ENCODE measurements at regions not wholly inside any gene's neighbourhood (a gene's known extent, or its start where the extent isn't known, plus 50 kb on each side); places are given as distances from the start of the nearest gene placed in this dataset.

DNA sequence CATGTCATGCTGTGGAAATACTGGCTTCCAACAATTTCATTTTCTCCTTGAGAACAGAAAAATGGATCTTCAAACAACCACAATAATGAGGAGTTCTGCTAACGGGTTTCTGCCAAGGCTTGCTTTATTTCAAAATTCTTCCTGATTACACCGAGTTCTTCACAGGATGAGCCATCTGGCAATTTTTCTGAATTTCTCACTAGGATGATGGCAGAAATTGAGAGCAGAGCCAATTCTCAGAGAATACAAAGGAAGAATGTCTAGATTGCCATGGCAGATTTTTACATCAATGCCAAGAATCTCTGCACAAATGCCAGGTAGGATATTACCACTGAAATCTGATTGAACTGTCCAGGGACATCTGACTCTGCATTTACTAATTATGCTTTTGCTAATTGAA is 619.0 kb upstream of the CHRM3 start:
- Mint-ChIP-seq H3K27me3 (no peaks in the 10 kb centered on the region), H3K36me3 (ENCODE audit: insufficient read depth) (no peaks in the 10 kb centered on the region), H3K4me1 (ENCODE audit: low read depth) (no peaks in the 10 kb centered on the region), H3K9me3 (ENCODE audit: low read depth) (peaks cover 19% of the 10 kb centered on the region), H3K27ac (no peak overlapping the region), H3K4me3 (ENCODE audit: low read depth) (no peak overlapping the region)
- no peak for DNase-seq (ENCODE audit: low spot score, unreplicated experiment)
- TF ChIP-seq, protein P1, sequence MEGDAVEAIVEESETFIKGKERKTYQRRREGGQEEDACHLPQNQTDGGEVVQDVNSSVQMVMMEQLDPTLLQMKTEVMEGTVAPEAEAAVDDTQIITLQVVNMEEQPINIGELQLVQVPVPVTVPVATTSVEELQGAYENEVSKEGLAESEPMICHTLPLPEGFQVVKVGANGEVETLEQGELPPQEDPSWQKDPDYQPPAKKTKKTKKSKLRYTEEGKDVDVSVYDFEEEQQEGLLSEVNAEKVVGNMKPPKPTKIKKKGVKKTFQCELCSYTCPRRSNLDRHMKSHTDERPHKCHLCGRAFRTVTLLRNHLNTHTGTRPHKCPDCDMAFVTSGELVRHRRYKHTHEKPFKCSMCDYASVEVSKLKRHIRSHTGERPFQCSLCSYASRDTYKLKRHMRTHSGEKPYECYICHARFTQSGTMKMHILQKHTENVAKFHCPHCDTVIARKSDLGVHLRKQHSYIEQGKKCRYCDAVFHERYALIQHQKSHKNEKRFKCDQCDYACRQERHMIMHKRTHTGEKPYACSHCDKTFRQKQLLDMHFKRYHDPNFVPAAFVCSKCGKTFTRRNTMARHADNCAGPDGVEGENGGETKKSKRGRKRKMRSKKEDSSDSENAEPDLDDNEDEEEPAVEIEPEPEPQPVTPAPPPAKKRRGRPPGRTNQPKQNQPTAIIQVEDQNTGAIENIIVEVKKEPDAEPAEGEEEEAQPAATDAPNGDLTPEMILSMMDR (IDR thresholded peaks at IDR 0.05; ENCODE audit: unreplicated experiment) = no peak

DNA sequence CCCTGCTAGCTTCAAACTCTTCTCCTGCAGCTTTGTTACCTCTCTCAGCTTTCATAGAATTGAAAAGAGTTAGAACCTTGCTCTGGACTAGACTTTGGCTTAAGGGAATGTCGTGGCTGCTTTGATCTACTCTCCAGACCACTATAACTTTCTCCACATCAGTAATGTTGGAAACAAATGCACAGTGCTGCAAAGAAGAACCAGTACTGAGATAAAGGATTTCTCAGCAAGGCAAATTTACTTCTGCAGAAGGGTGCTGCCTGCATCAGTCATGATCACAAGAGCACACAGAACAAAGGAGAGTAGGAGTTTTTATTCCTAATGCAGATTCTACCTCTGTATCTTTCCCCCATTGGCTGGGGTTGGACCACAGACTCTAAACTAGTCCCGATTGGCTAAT is 621.6 kb upstream of the CHRM3 start:
- Mint-ChIP-seq H3K27ac (no peak overlapping the region), H3K4me1 (ENCODE audit: low read depth) (no peaks in the 10 kb centered on the region), H3K9me3 (ENCODE audit: low read depth) (peaks cover 22% of the 10 kb centered on the region), H3K4me3 (ENCODE audit: low read depth) (no peak overlapping the region), H3K36me3 (ENCODE audit: insufficient read depth) (no peaks in the 10 kb centered on the region), H3K27me3 (no peaks in the 10 kb centered on the region)
- TF ChIP-seq, protein P1 (IDR thresholded peaks at IDR 0.05; ENCODE audit: unreplicated experiment) = no peak
- no peak for DNase-seq (ENCODE audit: low spot score, unreplicated experiment)

DNA sequence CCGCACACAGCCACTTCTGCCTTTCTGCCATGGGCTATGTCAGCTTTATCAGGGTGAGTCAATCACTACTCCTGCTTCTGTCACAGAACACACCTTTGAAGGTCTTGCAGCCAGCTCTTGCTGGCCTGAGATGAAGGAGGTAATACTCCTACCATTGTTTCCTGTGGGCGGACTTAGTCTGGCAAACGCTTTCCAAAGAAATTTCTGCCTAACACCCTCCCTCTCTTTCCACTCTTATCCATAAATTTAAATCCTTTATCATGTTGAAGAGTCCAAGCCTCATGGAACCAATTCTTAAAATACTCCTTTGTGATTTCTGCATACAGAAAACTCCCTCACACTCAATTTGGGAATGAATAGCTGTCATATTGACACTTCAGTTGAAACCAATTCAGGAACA is 633.1 kb upstream of the CHRM3 start:
- Mint-ChIP-seq H3K27me3 (no peaks in the 10 kb centered on the region), H3K4me1 (ENCODE audit: low read depth) (no peaks in the 10 kb centered on the region), H3K4me3 (ENCODE audit: low read depth) (no peak overlapping the region), H3K36me3 (ENCODE audit: insufficient read depth) (no peaks in the 10 kb centered on the region), H3K9me3 (ENCODE audit: low read depth) (no peaks in the 10 kb centered on the region), H3K27ac (no peak overlapping the region)
- no peak for DNase-seq (ENCODE audit: low spot score, unreplicated experiment)
- TF ChIP-seq, protein P1 (IDR thresholded peaks at IDR 0.05; ENCODE audit: unreplicated experiment) = no peak

DNA sequence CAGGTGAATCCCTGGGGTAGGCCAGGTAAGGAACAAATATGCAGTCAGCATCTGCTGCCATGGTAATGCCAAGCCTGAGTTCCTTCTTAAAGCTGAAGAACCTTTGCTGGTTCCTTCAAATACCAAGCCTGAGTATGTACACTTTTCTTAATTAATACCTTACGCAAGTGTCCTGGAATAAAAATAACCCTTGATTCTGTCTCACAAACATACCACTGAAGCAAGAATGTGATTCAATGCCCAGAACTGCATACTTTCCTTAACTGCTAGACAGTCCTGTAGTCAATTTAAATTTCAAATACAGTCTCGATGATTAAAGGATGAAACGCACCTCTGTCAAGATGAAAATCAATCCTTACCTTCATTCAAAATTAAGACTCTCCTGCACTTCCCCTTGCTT is 634.0 kb upstream of the CHRM3 start:
- H3K27ac Mint-ChIP-seq = no peak overlapping the region
- no peaks in the 10 kb centered on the region for H3K36me3 Mint-ChIP-seq (ENCODE audit: insufficient read depth)
- TF ChIP-seq, protein P1 (IDR thresholded peaks at IDR 0.05; ENCODE audit: unreplicated experiment) = no peak
- H3K9me3 Mint-ChIP-seq (ENCODE audit: low read depth) = no peaks in the 10 kb centered on the region
- H3K4me3 Mint-ChIP-seq (ENCODE audit: low read depth) = no peak overlapping the region
- H3K4me1 Mint-ChIP-seq (ENCODE audit: low read depth) = no peaks in the 10 kb centered on the region
- no peak for DNase-seq (ENCODE audit: low spot score, unreplicated experiment)
- no peaks in the 10 kb centered on the region for H3K27me3 Mint-ChIP-seq

DNA sequence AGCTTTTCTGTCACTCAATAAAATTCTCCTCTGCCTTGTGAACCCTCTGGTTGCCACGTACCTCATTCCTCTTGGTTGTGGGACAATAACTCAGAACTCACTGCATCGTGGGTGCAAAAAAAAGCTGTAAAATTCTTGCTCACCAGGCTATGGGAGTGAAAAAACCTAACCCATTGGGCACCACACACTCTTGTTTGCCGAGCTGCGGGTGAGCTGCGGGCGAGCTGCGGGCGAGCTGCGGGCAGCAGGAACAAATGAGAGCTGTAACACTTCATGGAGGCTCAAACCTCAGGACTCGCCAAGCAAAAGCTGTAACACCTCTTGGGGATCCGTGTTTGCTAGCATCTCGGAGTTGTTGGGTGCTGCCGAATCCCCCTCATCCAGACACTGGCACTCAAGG is 641.3 kb upstream of the CHRM3 start:
- no peak for DNase-seq (ENCODE audit: low spot score, unreplicated experiment)
- no peaks in the 10 kb centered on the region for H3K9me3 Mint-ChIP-seq (ENCODE audit: low read depth)

More for the DNA sequence above, 641.3 kb upstream of the CHRM3 start:
- no peaks in the 10 kb centered on the region for H3K27me3 Mint-ChIP-seq
- TF ChIP-seq, protein P1 (IDR thresholded peaks at IDR 0.05; ENCODE audit: unreplicated experiment) = no peak
- H3K36me3 Mint-ChIP-seq (ENCODE audit: insufficient read depth) = no peaks in the 10 kb centered on the region
- no peak overlapping the region for H3K4me3 Mint-ChIP-seq (ENCODE audit: low read depth)
- no peaks in the 10 kb centered on the region for H3K4me1 Mint-ChIP-seq (ENCODE audit: low read depth)
- no peak overlapping the region for H3K27ac Mint-ChIP-seq

All from progenitor cell of endocrine pancreas (in vitro differentiated cells).